ENCODE measurements at regions not wholly inside any gene's neighbourhood (a gene's known extent, or its start where the extent isn't known, plus 50 kb on each side); places are given as distances from the start of the nearest gene placed in this dataset.
"Not testable (repeated sequence)": the region's sequence is repeated elsewhere in the genome, so short reads cannot be mapped to it uniquely, and the experiment has no call there.

GRCh38 chr1:173257805-173258204, 50.7 kb upstream of the TNFSF4 start:
- DNase-seq (ENCODE audit: low spot score, unreplicated experiment): no peak
- Mint-ChIP-seq H3K4me1 (ENCODE audit: low read depth) (no peaks in the 10 kb centered on the region), H3K36me3 (ENCODE audit: insufficient read depth) (no peaks in the 10 kb centered on the region), H3K9me3 (ENCODE audit: low read depth) (peaks cover 17% of the 10 kb centered on the region), H3K4me3 (ENCODE audit: low read depth) (no peak overlapping the region), H3K27me3 (no peaks in the 10 kb centered on the region), H3K27ac (no peak overlapping the region)
- no peak for TF ChIP-seq CTCF (IDR thresholded peaks at IDR 0.05; ENCODE audit: unreplicated experiment)

- Mint-ChIP-seq H3K27ac (no peak overlapping the region), H3K27me3 (no peaks in the 10 kb centered on the region), H3K4me1 (ENCODE audit: low read depth) (no peaks in the 10 kb centered on the region), H3K36me3 (ENCODE audit: insufficient read depth) (no peaks in the 10 kb centered on the region), H3K4me3 (ENCODE audit: low read depth) (no peak overlapping the region), H3K9me3 (ENCODE audit: low read depth) (peaks cover 17% of the 10 kb centered on the region)
- no peak for DNase-seq (ENCODE audit: low spot score, unreplicated experiment)
- no peak for TF ChIP-seq CTCF (IDR thresholded peaks at IDR 0.05; ENCODE audit: unreplicated experiment)
Observed at GRCh38 chr1:173258479-173259264, 51.5 kb upstream of the TNFSF4 start.

- H3K4me1 Mint-ChIP-seq (ENCODE audit: low read depth); H3K27me3 Mint-ChIP-seq; H3K4me3 Mint-ChIP-seq (ENCODE audit: low read depth); DNase-seq (ENCODE audit: low spot score, unreplicated experiment); H3K27ac Mint-ChIP-seq; H3K36me3 Mint-ChIP-seq (ENCODE audit: insufficient read depth): not testable (repeated sequence)
- H3K9me3 Mint-ChIP-seq (ENCODE audit: low read depth): peaks cover 17% of the 10 kb centered on the region
Observed at GRCh38 chr1:173260329-173260728, 53.2 kb upstream of the TNFSF4 start.

- no peaks in the 10 kb centered on the region for H3K27me3 Mint-ChIP-seq
- no peak overlapping the region for H3K4me3 Mint-ChIP-seq (ENCODE audit: low read depth)
- H3K27ac Mint-ChIP-seq: no peak overlapping the region
- no peaks in the 10 kb centered on the region for H3K9me3 Mint-ChIP-seq (ENCODE audit: low read depth)
- TF ChIP-seq CTCF (IDR thresholded peaks at IDR 0.05; ENCODE audit: unreplicated experiment): no peak
- peaks cover 2% of the 10 kb centered on the region for H3K4me1 Mint-ChIP-seq (ENCODE audit: low read depth)
- H3K36me3 Mint-ChIP-seq (ENCODE audit: insufficient read depth): no peaks in the 10 kb centered on the region
- DNase-seq (ENCODE audit: low spot score, unreplicated experiment): no peak
Observed at GRCh38 chr1:173266841-173267240, 59.7 kb upstream of the TNFSF4 start.

GRCh38 chr1:173267453-173267945, 60.4 kb upstream of the TNFSF4 start:
- peaks cover 2% of the 10 kb centered on the region for H3K4me1 Mint-ChIP-seq (ENCODE audit: low read depth)
- no peaks in the 10 kb centered on the region for H3K27me3 Mint-ChIP-seq
- no peak for DNase-seq (ENCODE audit: low spot score, unreplicated experiment)
- TF ChIP-seq CTCF (IDR thresholded peaks at IDR 0.05; ENCODE audit: unreplicated experiment): no peak
- H3K9me3 Mint-ChIP-seq (ENCODE audit: low read depth): no peaks in the 10 kb centered on the region
- no peaks in the 10 kb centered on the region for H3K36me3 Mint-ChIP-seq (ENCODE audit: insufficient read depth)
- H3K27ac Mint-ChIP-seq: no peak overlapping the region
- H3K4me3 Mint-ChIP-seq (ENCODE audit: low read depth): no peak overlapping the region

GRCh38 chr1:173268261-173268660, 61.1 kb upstream of the TNFSF4 start:
- H3K4me3 Mint-ChIP-seq (ENCODE audit: low read depth): no peak overlapping the region

More at GRCh38 chr1:173268261-173268660, 61.1 kb upstream of the TNFSF4 start:
- Mint-ChIP-seq H3K4me1 (ENCODE audit: low read depth) (peaks cover 2% of the 10 kb centered on the region), H3K27me3 (no peaks in the 10 kb centered on the region), H3K9me3 (ENCODE audit: low read depth) (no peaks in the 10 kb centered on the region), H3K36me3 (ENCODE audit: insufficient read depth) (no peaks in the 10 kb centered on the region), H3K27ac (no peak overlapping the region)
- DNase-seq (ENCODE audit: low spot score, unreplicated experiment): no peak
- TF ChIP-seq CTCF (IDR thresholded peaks at IDR 0.05; ENCODE audit: unreplicated experiment): no peak

Data from progenitor cell of endocrine pancreas (in vitro differentiated cells).